ENCODE measurements at regions not wholly inside any gene's neighbourhood (a gene's known extent, or its start where the extent isn't known, plus 50 kb on each side); places are given as distances from the start of the nearest gene placed in this dataset.

DNA sequence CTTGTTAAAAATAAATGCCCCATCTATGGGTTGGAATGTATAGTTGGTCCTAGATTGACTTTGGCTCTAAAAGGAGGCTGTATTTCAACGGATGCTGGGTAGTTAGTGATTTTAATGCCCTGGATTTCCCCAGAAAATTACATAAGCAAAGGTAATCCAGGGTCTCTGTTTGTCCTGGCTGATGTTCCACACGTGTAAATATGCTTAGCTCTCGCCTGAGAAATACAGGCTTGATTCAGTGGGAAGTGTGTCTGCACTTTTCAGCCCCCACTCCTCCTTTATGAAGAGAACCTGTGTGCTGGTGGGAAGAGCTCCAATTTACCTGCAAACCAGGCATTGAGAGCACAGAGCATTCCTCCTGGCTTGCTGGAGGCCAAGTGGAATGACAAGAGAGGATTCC lies 294.6 kb upstream of the CLINT1 start:
- Mint-ChIP-seq H3K4me1 (no peaks in the 10 kb centered on the region), H3K36me3 (no peaks in the 10 kb centered on the region), H3K9me3 (peaks cover 4% of the 10 kb centered on the region; the same call in 1 of the 2 replicates), H3K27ac (no peak overlapping the region), H3K4me3 (no peak overlapping the region), H3K27me3 (ENCODE audit: low read depth) (no peaks in the 10 kb centered on the region)
- DNase-seq (ENCODE audit: low spot score) = no peak
- no peak for ATAC-seq
- TF ChIP-seq, protein P1, sequence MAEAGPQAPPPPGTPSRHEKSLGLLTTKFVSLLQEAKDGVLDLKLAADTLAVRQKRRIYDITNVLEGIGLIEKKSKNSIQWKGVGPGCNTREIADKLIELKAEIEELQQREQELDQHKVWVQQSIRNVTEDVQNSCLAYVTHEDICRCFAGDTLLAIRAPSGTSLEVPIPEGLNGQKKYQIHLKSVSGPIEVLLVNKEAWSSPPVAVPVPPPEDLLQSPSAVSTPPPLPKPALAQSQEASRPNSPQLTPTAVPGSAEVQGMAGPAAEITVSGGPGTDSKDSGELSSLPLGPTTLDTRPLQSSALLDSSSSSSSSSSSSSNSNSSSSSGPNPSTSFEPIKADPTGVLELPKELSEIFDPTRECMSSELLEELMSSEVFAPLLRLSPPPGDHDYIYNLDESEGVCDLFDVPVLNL (CRISPR knock-in tag; IDR thresholded peaks at IDR 0.05; ENCODE audit: borderline replicate concordance, low read depth) = no peak
- TF ChIP-seq JUN (CRISPR knock-in tag; IDR thresholded peaks at IDR 0.05) = no peak
- TF ChIP-seq MXD4 (CRISPR knock-in tag; IDR thresholded peaks at IDR 0.05; ENCODE audit: borderline replicate concordance) = no peak
- TF ChIP-seq, protein P2, sequence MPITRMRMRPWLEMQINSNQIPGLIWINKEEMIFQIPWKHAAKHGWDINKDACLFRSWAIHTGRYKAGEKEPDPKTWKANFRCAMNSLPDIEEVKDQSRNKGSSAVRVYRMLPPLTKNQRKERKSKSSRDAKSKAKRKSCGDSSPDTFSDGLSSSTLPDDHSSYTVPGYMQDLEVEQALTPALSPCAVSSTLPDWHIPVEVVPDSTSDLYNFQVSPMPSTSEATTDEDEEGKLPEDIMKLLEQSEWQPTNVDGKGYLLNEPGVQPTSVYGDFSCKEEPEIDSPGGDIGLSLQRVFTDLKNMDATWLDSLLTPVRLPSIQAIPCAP (CRISPR knock-in tag; IDR thresholded peaks at IDR 0.05) = no peak
- no peak for TF ChIP-seq MYBL2 (CRISPR knock-in tag; IDR thresholded peaks at IDR 0.05)
- no peak for TF ChIP-seq TCF7 (CRISPR knock-in tag; IDR thresholded peaks at IDR 0.05; ENCODE audit: low read depth)
- no peak for TF ChIP-seq OVOL2 (CRISPR knock-in tag; IDR thresholded peaks at IDR 0.05; ENCODE audit: borderline replicate concordance)
- TF ChIP-seq TEAD1 (CRISPR knock-in tag; IDR thresholded peaks at IDR 0.05) = no peak
- TF ChIP-seq, protein P3, sequence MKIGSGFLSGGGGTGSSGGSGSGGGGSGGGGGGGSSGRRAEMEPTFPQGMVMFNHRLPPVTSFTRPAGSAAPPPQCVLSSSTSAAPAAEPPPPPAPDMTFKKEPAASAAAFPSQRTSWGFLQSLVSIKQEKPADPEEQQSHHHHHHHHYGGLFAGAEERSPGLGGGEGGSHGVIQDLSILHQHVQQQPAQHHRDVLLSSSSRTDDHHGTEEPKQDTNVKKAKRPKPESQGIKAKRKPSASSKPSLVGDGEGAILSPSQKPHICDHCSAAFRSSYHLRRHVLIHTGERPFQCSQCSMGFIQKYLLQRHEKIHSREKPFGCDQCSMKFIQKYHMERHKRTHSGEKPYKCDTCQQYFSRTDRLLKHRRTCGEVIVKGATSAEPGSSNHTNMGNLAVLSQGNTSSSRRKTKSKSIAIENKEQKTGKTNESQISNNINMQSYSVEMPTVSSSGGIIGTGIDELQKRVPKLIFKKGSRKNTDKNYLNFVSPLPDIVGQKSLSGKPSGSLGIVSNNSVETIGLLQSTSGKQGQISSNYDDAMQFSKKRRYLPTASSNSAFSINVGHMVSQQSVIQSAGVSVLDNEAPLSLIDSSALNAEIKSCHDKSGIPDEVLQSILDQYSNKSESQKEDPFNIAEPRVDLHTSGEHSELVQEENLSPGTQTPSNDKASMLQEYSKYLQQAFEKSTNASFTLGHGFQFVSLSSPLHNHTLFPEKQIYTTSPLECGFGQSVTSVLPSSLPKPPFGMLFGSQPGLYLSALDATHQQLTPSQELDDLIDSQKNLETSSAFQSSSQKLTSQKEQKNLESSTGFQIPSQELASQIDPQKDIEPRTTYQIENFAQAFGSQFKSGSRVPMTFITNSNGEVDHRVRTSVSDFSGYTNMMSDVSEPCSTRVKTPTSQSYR (CRISPR knock-in tag; IDR thresholded peaks at IDR 0.05) = no peak
- TF ChIP-seq, protein P4, sequence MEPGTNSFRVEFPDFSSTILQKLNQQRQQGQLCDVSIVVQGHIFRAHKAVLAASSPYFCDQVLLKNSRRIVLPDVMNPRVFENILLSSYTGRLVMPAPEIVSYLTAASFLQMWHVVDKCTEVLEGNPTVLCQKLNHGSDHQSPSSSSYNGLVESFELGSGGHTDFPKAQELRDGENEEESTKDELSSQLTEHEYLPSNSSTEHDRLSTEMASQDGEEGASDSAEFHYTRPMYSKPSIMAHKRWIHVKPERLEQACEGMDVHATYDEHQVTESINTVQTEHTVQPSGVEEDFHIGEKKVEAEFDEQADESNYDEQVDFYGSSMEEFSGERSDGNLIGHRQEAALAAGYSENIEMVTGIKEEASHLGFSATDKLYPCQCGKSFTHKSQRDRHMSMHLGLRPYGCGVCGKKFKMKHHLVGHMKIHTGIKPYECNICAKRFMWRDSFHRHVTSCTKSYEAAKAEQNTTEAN (CRISPR knock-in tag; IDR thresholded peaks at IDR 0.05) = no peak
- no peak for TF ChIP-seq PRRX2 (CRISPR knock-in tag; IDR thresholded peaks at IDR 0.05)
- TF ChIP-seq, protein P5, sequence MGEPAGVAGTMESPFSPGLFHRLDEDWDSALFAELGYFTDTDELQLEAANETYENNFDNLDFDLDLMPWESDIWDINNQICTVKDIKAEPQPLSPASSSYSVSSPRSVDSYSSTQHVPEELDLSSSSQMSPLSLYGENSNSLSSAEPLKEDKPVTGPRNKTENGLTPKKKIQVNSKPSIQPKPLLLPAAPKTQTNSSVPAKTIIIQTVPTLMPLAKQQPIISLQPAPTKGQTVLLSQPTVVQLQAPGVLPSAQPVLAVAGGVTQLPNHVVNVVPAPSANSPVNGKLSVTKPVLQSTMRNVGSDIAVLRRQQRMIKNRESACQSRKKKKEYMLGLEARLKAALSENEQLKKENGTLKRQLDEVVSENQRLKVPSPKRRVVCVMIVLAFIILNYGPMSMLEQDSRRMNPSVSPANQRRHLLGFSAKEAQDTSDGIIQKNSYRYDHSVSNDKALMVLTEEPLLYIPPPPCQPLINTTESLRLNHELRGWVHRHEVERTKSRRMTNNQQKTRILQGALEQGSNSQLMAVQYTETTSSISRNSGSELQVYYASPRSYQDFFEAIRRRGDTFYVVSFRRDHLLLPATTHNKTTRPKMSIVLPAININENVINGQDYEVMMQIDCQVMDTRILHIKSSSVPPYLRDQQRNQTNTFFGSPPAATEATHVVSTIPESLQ (CRISPR knock-in tag; IDR thresholded peaks at IDR 0.05) = no peak
- TF ChIP-seq ZNF317 (CRISPR knock-in tag; IDR thresholded peaks at IDR 0.05; ENCODE audit: borderline replicate concordance, low read depth) = no peak
- TF ChIP-seq SP1 (CRISPR knock-in tag; conservative IDR thresholded peaks at IDR 0.05) = no peak
- TF ChIP-seq NFE2L1 (CRISPR knock-in tag; IDR thresholded peaks at IDR 0.05) = no peak
- POLR2A ChIA-PET = no interaction called here
- CTCF ChIA-PET = interaction anchor here (1.4 kb wide), 1 partner anchor 21 kb away, joined by 3 read pairs; no protein-coding TSS in a partner anchor

DNA sequence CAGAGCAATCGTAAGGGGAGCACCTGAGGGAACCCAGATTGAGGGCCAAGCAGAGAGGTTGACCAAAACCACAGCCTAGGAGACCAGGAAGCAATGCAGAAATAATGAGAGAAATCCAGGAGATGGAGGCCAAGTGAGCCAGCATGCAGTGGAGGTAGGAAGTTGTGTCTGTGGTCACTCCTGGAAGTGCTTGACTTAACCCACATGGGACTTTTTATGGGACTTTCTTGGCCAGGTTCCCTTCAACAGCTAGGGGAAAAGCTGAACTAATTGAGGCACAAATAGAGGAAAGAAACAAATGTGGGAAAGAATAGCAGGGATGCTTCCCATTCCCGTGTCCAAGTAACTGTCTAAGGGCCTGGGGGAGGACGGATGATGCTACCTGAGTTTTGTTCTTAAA lies 293.2 kb upstream of the CLINT1 start:
- Mint-ChIP-seq H3K4me3 (no peak overlapping the region), H3K27ac (no peak overlapping the region), H3K27me3 (ENCODE audit: low read depth) (no peaks in the 10 kb centered on the region), H3K9me3 (peaks cover 2% of the 10 kb centered on the region; the same call in 1 of the 2 replicates), H3K4me1 (no peaks in the 10 kb centered on the region), H3K36me3 (no peaks in the 10 kb centered on the region)
- CTCF ChIA-PET = no interaction called here
- TF ChIP-seq MYBL2 (CRISPR knock-in tag; IDR thresholded peaks at IDR 0.05) (no peak), KAT7 (CRISPR knock-in tag; IDR thresholded peaks at IDR 0.05; ENCODE audit: borderline replicate concordance) (no peak), FOXP1 (CRISPR knock-in tag; IDR thresholded peaks at IDR 0.05; ENCODE audit: borderline replicate concordance) (no peak), FOXJ3 (CRISPR knock-in tag; IDR thresholded peaks at IDR 0.05; ENCODE audit: borderline replicate concordance) (no peak), OVOL2 (CRISPR knock-in tag; IDR thresholded peaks at IDR 0.05; ENCODE audit: borderline replicate concordance) (no peak), JAZF1 (CRISPR knock-in tag; IDR thresholded peaks at IDR 0.05) (no peak), SMAD4 (CRISPR knock-in tag; IDR thresholded peaks at IDR 0.05) (no peak), IRF2 (CRISPR knock-in tag; IDR thresholded peaks at IDR 0.05; ENCODE audit: borderline replicate concordance, low read depth) (no peak), JUN (CRISPR knock-in tag; IDR thresholded peaks at IDR 0.05) (no peak), ZNF121 (CRISPR knock-in tag; IDR thresholded peaks at IDR 0.05) (no peak), ZNF423 (CRISPR knock-in tag; IDR thresholded peaks at IDR 0.05) (no peak)
- TF ChIP-seq, protein P6, sequence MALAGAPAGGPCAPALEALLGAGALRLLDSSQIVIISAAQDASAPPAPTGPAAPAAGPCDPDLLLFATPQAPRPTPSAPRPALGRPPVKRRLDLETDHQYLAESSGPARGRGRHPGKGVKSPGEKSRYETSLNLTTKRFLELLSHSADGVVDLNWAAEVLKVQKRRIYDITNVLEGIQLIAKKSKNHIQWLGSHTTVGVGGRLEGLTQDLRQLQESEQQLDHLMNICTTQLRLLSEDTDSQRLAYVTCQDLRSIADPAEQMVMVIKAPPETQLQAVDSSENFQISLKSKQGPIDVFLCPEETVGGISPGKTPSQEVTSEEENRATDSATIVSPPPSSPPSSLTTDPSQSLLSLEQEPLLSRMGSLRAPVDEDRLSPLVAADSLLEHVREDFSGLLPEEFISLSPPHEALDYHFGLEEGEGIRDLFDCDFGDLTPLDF (CRISPR knock-in tag; IDR thresholded peaks at IDR 0.05) = no peak
- POLR2A ChIA-PET = no interaction called here
- ATAC-seq (no peak), DNase-seq (ENCODE audit: low spot score) (no peak)

Measured in WTC11 (cell line).